Activated naive CD4-positive, alpha-beta T cell treated with Interleukin-2 at 50 U/mL for 16 hours (primary cell): ENCODE measurements at regions not wholly inside any gene's neighbourhood (a gene's known extent, or its start where the extent isn't known, plus 50 kb on each side); places are given as distances from the start of the nearest gene placed in this dataset.
A peak's percentile ranks its signal among the peaks of the same experiment; 100 is the strongest.
"Not testable (repeated sequence)": the region's sequence is repeated elsewhere in the genome, so short reads cannot be mapped to it uniquely, and the experiment has no call there.

Source experiments
- DNase-seq: peaks from one replicate; pipeline ENCODE4 v3.0.0-alpha.2; 2020

GRCh38 chr6:6749702-6750491 lies 161.4 kb downstream of the LY86 start:
- peak; percentile 26 for DNase-seq

DNA sequence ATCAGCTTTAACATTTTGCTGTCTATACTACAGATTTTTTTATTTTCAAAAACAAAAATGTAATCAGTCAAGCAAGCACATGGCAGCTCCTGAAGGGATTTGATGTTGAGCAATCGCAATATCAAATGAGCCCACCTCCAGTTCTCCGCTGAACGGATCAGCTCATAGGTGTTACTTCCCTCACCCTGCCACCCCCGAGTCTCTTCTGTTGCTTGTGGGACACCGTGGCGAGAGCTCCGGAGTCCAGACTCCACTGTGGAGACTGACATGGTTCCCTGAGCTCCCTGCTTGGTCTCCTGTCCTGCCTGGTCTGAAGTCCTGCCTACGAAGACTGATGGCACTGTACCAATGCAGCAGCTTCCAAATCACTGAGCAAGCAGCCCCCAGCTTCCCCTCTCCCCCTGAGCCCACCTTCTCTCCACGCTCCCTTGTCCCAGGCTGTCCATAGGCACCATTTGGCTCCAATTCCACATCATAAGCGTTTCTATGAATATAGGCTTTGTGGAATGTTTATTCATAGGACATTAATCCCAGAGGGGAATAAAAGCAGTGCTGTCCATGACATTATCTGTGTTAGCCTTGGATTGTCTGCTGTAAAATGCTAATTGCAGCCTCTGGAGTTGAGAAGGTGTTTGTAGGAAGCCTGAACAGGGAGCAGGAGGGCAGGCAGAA lies 162.2 kb downstream of the LY86 start:
- no peak for DNase-seq

- DNase-seq, result no peak
Observed at GRCh38 chr6:6751266-6751596, 162.7 kb downstream of the LY86 start.

- DNase-seq, result no peak
Observed at GRCh38 chr6:6751619-6752023, 163.1 kb downstream of the LY86 start.

DNA sequence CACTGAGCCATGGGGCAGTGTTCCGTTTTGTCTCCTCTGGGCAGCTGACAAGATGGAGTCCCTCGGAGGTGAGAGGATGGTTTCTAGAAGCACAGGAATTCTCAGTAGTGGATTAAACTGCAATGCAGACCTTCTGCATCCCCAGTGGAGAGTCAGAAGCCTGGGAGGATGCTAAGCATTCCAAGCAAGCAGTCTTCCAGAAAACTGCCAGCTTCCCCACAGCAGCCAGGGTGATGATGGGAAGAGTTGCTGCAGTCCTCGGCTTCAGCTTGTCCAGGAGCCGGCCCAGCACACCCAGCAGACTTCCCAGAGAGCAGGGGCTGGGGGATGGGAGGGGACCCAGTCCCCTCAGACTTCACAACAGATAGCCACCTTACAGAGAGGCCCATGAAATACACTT lies 163.6 kb downstream of the LY86 start:
- no peak for DNase-seq

GRCh38 chr6:6753301-6753700 lies 164.8 kb downstream of the LY86 start:
- DNase-seq, result no peak

- DNase-seq, result no peak
Observed at GRCh38 chr6:6756526-6756925, 168.0 kb downstream of the LY86 start.

DNA sequence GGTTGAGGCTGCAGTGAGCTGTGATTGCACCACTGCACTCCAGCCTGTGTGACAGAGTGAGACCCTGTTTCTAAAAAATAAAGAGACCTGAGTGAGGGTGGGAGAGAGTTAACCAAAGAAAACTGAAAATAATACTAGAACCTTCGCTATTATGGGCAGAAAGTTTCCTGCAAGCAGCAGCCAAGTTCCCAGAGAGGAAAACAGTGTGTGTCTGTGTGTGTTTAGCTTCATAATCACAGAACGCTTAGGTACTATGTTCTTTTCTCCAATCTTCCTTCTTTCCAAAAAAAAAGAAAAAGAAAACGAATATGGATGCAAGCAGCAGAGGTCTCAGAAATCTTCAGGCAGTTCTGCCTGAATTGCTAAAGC lies 170.0 kb downstream of the LY86 start:
- DNase-seq, result no peak

- no peak for DNase-seq
Observed at GRCh38 chr6:6758915-6759654, 170.6 kb downstream of the LY86 start.

DNA sequence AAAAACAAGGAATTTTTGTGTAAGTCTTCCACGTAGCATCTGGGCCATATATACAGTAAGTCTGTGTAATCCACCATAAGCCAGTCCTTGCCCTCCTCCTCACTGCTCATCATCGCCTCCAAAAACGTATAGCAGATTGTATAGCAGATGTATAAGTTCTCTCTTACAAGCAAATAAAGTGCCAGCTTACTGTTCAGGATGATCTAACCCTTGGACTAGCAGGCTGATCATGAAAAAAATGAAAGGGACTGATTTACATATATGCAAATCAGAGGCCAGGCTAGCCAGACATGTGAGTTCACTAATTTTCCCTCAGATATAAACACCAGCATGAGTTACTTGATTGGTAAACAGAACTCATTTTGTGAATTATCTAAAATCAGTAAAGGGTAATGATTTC lies 171.5 kb downstream of the LY86 start:
- DNase-seq, result no peak

GRCh38 chr6:6762566-6762965 lies 174.0 kb downstream of the LY86 start:
- DNase-seq, result not testable (repeated sequence)

- no peak for DNase-seq
Observed at GRCh38 chr6:6764764-6765434, 176.4 kb downstream of the LY86 start.

GRCh38 chr6:6766230-6766905 lies 177.8 kb downstream of the LY86 start:
- no peak for DNase-seq

DNA sequence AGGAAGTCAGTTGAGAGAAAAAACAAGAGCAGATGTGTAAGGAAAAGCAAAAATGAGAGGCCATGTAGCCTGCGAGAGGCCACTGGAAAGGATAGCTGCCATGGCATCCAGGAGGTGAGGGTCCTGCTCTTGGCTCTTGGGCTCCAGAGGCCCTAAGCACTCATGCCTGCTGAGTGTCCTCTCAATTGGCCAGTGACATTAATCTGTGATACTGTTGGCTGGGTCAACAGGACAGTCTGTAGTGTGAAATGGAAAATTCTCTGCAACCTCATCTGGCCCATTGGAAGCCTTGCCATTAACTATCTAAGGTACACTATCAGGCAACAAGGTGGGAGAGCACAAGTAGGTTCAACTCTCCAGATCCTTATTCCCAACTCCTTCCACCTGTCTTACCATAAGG lies 180.9 kb downstream of the LY86 start:
- DNase-seq, result no peak

DNA sequence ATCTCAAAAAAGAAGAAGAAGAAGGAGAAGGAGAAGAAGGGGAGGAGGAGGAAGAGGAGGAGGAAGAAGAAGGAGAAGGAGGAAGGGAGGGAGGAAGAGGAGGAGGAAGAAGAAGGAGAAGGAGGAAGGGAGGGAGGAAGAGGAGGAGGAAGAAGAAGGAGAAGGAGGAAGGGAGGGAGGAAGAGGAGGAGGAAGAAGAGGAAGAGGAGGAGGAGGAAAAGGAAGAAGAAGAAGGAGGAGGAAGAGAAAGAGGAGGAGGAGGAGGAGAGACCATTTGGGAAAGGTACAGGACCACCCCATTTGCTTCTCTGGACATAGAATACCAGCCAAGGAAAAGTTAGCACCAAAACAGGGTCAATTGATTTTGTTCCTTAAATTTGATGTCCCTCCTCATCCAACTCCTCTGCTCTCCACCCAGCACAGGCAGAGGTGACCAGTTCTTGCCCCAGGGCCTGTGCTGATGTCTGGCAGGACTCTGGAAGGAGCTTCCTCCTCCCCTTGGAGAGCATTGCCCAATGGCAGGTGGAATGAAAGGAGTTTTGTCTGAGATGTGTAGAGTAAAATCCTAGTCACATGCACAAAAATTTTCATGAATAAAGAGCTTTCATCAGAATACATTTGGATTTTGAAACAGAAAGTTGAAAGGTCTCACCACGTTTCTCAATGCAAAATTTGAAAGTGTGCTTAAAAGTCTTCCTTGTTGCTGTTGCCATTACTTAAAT lies 182.9 kb downstream of the LY86 start:
- DNase-seq, result no peak

DNA sequence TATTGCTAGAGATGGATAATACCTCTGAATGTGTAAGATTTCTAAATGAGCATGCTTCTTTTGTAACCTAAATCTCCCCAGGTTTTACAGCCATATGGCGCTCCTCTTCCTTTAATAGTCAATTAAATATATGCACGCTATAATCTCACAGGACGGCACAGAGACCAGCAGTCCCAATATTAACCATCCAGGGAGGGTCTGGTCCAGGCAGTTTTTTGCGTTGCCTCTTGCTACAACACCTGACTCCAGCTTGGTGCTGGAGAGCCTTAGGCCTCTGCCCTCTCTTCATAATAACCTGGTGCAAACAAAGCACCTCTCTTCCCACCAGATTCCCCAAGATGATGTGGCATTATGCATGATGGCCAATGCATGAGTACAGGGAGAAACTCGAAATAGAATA lies 183.4 kb downstream of the LY86 start:
- no peak for DNase-seq

- no peak for DNase-seq
Observed at GRCh38 chr6:6772751-6773150, 184.2 kb downstream of the LY86 start.

DNA sequence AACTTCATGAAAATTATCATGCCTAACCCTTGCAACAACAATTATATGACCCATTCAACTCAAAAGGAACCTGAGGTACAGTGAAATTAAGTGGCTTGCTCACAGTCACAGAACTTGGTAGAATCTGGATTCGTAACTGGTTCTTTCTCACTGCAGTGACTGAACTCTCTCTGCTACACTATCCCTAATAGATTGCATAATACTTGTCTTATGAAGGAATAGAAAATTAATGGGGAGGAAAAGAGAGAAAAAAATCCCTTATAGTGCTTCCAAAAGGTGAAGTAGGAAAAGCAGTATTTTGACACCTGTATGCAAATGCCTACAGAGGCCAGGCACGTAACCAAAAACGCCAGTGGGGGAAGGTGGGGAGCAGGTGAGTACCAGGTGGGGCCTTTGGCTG lies 186.6 kb downstream of the LY86 start:
- no peak for DNase-seq

DNA sequence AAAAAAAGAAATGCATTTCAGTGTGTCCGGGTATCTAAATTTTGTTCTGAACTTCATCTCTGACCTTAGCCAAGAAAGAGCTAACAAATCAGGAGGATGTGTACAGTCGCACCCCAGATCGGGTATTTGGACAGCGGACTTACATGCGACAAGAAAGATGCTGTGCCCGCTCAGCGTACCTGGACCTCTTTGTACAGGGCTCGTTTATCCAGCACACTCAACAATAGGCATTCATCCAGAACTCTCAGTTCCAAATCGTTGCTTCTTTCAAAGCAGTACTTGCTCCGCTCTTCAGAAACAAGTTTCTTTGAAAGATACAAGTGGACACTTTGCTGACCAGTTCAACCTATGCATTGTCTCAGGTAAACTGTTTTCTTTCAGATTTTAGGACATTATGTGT lies 191.7 kb downstream of the LY86 start:
- no peak for DNase-seq

GRCh38 chr6:6781172-6781872 lies 192.8 kb downstream of the LY86 start:
- no peak for DNase-seq

- no peak for DNase-seq
Observed at GRCh38 chr6:6781873-6782227, 193.3 kb downstream of the LY86 start.

DNA sequence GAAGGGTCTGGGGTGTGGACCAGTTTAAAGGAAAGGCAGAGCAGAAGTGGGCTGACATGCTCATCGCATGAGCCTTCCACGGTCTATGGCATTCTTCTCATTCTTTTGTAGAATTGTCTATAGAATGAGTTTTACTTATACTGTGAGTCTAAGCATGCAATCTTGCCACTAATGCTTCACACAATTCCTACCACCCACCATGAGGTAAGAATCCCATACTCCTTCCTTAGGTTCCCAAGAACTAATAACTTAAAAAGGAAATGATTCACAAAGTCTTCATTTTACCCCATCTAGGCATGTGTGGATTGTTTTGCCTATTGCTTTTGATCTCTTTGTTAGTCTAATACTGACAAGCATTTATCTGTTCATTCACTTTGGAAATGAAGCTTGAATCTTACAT lies 195.2 kb downstream of the LY86 start:
- DNase-seq, result no peak
